ENCODE measurements at regions not wholly inside any gene's neighbourhood (a gene's known extent, or its start where the extent isn't known, plus 50 kb on each side); places are given as distances from the start of the nearest gene placed in this dataset.

- TF ChIP-seq AFF4 (CRISPR knock-in tag; IDR thresholded peaks at IDR 0.05): no peak
- TF ChIP-seq JDP2 (CRISPR knock-in tag; IDR thresholded peaks at IDR 0.05; ENCODE audit: borderline replicate concordance): no peak
- TF ChIP-seq ZBTB49 (CRISPR knock-in tag; IDR thresholded peaks at IDR 0.05; ENCODE audit: borderline replicate concordance): no peak
- TF ChIP-seq HIVEP1 (CRISPR knock-in tag; IDR thresholded peaks at IDR 0.05): no peak
- TF ChIP-seq KDM1A (CRISPR knock-in tag; IDR thresholded peaks at IDR 0.05): no peak
- TF ChIP-seq ZNF232 (CRISPR knock-in tag; IDR thresholded peaks at IDR 0.05; ENCODE audit: borderline replicate concordance): no peak
- no peak for TF ChIP-seq SRY (CRISPR knock-in tag; IDR thresholded peaks at IDR 0.05)
Observed at GRCh38 chr18:8996771-8997432, 105.6 kb upstream of the NDUFV2 start (continued).
